A673 (cell line): ENCODE measurements at regions not wholly inside any gene's neighbourhood (a gene's known extent, or its start where the extent isn't known, plus 50 kb on each side); places are given as distances from the start of the nearest gene placed in this dataset.

Experiments
- BruUV-seq: library from RNA; stranded (reverse); fragments of 400-500 nt; replicated peaks from 2 replicates; lab custom pipeline; 2021; lab: Mats Ljungman, UMichigan
- CTCF ChIA-PET: fragments of 300-600 bp; sonication (Branson Sonifier 250); formaldehyde crosslinking; loops from one replicate; lab custom pipeline; 2022; ENCODE audit warnings: antibody characterized with exemption; lab: Charles Lee
- POLR2A ChIA-PET: fragments of 300-600 bp; sonication (Branson Sonifier 250); formaldehyde crosslinking; loops from one replicate; lab custom pipeline; 2022; ENCODE audit warnings: antibody characterized with exemption; ENCODE audit not compliant: low non-redundant PET; lab: Charles Lee
- DNase-seq: peaks from one replicate; pipeline ENCODE4 v3.0.0-alpha.2; 2015; ENCODE audit warnings: low spot score
- H3K27ac ChIP-seq: fragments of 200-600 bp; sonication (generic); 2 replicates; pipeline ENCODE4 v1.5.1; 2016; ENCODE audit warnings: mixed run types, low read depth, mild to moderate bottlenecking, mixed read lengths, antibody characterized with exemption, low read length; ENCODE audit not compliant: poor library complexity, severe bottlenecking
- H3K27me3 ChIP-seq: fragments of 200-600 bp; sonication (generic); replicated peaks from 2 replicates; pipeline ENCODE4 v1.6.1; 2017; ENCODE audit warnings: mixed run types, low read depth, mild to moderate bottlenecking, mixed read lengths, antibody characterized with exemption, low read length; ENCODE audit not compliant: insufficient read depth, poor library complexity
- H3K36me3 ChIP-seq: fragments of 200-600 bp; sonication (generic); 2 replicates; pipeline ENCODE4 v1.6.1; 2016; ENCODE audit warnings: mixed run types, mild to moderate bottlenecking, mixed read lengths, antibody characterized with exemption, low read length; ENCODE audit not compliant: insufficient read depth, poor library complexity, severe bottlenecking
- H3K4me1 ChIP-seq: fragments of 200-600 bp; sonication (generic); 2 replicates; pipeline ENCODE4 v1.6.1; 2017; ENCODE audit warnings: mixed run types, mild to moderate bottlenecking, mixed read lengths, antibody characterized with exemption, low read length; ENCODE audit not compliant: insufficient read depth, poor library complexity, severe bottlenecking
- H3K4me3 ChIP-seq: fragments of 200-600 bp; sonication (generic); 2 replicates; pipeline ENCODE4 v1.5.1; 2016; ENCODE audit warnings: low read depth, mixed run types, mild to moderate bottlenecking, mixed read lengths, low read length; ENCODE audit not compliant: poor library complexity, severe bottlenecking
- H3K9me3 ChIP-seq: fragments of 200-600 bp; sonication (generic); 2 replicates; pipeline ENCODE4 v1.6.1; 2016; ENCODE audit warnings: mixed run types, low read depth, mild to moderate bottlenecking, mixed read lengths, antibody characterized with exemption, low read length; ENCODE audit not compliant: poor library complexity, severe bottlenecking
- EZH2 ChIP-seq: fragments of 200-600 bp; sonication (generic); IDR thresholded peaks from 2 replicates; pipeline ENCODE4 v1.6.1; 2017; ENCODE audit warnings: borderline replicate concordance, low read depth, mild to moderate bottlenecking, mixed read lengths, antibody characterized with exemption, low read length; ENCODE audit not compliant: poor library complexity, severe bottlenecking
- intact Hi-C: fragments of 100-400 bp; cut with micrococcal nuclease; formaldehyde crosslinking; loops from one replicate; pipeline ENCODE4 v1.10.0; 2022; ENCODE audit not compliant: unreplicated experiment
- TF ChIP-seq, protein P1 (sequence below): fragments of 300-800, 200-600 bp; sonication (generic); conservative IDR thresholded peaks from 2 replicates; pipeline ENCODE4 v1.5.1; 2017; ENCODE audit warnings: low read depth, mild to moderate bottlenecking, antibody characterized with exemption, low read length, moderate library complexity, mixed read lengths

DNA sequence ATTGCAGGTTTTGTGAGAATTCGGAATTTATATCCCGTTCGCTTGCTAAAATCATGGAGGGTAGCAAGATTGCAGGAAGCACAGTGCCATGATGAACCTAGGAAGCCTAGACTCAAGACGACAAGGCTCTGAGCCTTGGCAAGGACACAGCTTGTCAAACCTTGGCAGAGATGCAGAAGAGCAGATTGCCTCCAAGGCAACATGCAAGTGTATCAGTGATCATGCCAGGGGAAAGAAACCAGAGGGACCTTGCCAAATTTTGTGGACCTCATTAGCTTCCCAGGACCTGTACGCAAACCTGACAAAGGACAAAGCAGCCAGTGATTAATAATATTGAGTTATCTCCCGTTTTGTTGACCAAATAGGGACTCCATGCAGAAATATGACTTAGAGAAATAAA lies 159.7 kb downstream of the GOLIM4 start:
- TF ChIP-seq, protein P1, sequence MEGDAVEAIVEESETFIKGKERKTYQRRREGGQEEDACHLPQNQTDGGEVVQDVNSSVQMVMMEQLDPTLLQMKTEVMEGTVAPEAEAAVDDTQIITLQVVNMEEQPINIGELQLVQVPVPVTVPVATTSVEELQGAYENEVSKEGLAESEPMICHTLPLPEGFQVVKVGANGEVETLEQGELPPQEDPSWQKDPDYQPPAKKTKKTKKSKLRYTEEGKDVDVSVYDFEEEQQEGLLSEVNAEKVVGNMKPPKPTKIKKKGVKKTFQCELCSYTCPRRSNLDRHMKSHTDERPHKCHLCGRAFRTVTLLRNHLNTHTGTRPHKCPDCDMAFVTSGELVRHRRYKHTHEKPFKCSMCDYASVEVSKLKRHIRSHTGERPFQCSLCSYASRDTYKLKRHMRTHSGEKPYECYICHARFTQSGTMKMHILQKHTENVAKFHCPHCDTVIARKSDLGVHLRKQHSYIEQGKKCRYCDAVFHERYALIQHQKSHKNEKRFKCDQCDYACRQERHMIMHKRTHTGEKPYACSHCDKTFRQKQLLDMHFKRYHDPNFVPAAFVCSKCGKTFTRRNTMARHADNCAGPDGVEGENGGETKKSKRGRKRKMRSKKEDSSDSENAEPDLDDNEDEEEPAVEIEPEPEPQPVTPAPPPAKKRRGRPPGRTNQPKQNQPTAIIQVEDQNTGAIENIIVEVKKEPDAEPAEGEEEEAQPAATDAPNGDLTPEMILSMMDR: no peak
- no peak for TF ChIP-seq EZH2
- no peaks in the 10 kb centered on the region for H3K9me3 ChIP-seq
- no peaks in the 10 kb centered on the region for H3K4me1 ChIP-seq
- intact Hi-C loops: no loop called here
- ChIA-PET CTCF (no interaction called here), POLR2A (interaction anchor here (0.5 to 0.7 kb wide), 2 partner anchors 295 to 305 kb away, joined by 3 read pairs; no protein-coding TSS in a partner anchor)
- no peak for DNase-seq
- no peak overlapping the region for H3K4me3 ChIP-seq
- H3K36me3 ChIP-seq: no peaks in the 10 kb centered on the region
- no peaks in the 10 kb centered on the region for H3K27me3 ChIP-seq
- no peak overlapping the region for H3K27ac ChIP-seq
- no TSS peak for BruUV-seq

- H3K27ac ChIP-seq: no peak overlapping the region
- intact Hi-C loops: no loop called here
- ChIA-PET POLR2A (no interaction called here), CTCF (no interaction called here)
- no TSS peak for BruUV-seq
- no peak for DNase-seq
- H3K27me3 ChIP-seq: peaks cover 4% of the 10 kb centered on the region
- TF ChIP-seq, protein P1: no peak
- no peak for TF ChIP-seq EZH2
- H3K4me3 ChIP-seq: no peak overlapping the region
- no peaks in the 10 kb centered on the region for H3K4me1 ChIP-seq
- H3K36me3 ChIP-seq: no peaks in the 10 kb centered on the region
- no peaks in the 10 kb centered on the region for H3K9me3 ChIP-seq
These were observed 165.3 kb downstream of the GOLIM4 start for GRCh38 chr3:167930453-167930852.

DNA sequence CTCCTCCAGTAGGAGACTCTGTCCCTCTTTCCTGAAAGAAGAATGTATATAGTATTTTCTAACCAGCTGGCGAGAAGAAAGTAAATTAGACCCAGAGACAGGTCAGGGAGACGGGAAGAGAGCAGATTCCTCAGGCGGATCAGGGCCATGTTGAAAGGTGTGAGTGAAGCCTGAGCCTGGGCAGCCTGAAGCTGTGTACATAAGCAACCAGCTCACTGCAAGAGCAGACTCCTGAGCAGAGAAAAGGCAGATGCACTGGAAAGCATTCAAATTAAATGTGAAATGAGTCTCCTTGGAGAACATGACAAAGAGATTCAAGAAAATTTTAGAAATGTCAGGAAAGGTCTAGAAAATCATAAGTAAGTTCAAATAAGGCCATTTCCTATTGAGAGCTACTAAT lies 165.8 kb downstream of the GOLIM4 start:
- no peak overlapping the region for H3K27ac ChIP-seq
- intact Hi-C loops: loop anchor here (2.0 kb wide), 1 partner anchor 235 kb away; no protein-coding TSS in a partner anchor
- no peaks in the 10 kb centered on the region for H3K9me3 ChIP-seq
- H3K36me3 ChIP-seq: no peaks in the 10 kb centered on the region
- BruUV-seq: no TSS peak
- POLR2A ChIA-PET: no interaction called here
- no peak overlapping the region for H3K4me3 ChIP-seq
- no peak for DNase-seq
- H3K4me1 ChIP-seq: no peaks in the 10 kb centered on the region
- no peak for TF ChIP-seq EZH2
- TF ChIP-seq, protein P1: no peak
- H3K27me3 ChIP-seq: peaks cover 9% of the 10 kb centered on the region
- CTCF ChIA-PET: no interaction called here
